Epidermal melanocyte (primary cell): ENCODE measurements at regions not wholly inside any gene's neighbourhood (a gene's known extent, or its start where the extent isn't known, plus 50 kb on each side); places are given as distances from the start of the nearest gene placed in this dataset.
A peak's percentile ranks its signal among the peaks of the same experiment; 100 is the strongest.
"Not testable (repeated sequence)": the region's sequence is repeated elsewhere in the genome, so short reads cannot be mapped to it uniquely, and the experiment has no call there.

ENCODE experiments used
- DNase-seq: peaks from one replicate; pipeline ENCODE4 v3.0.0; 2011; ENCODE audit warnings: low spot score; ENCODE audit not compliant: insufficient read length

DNA sequence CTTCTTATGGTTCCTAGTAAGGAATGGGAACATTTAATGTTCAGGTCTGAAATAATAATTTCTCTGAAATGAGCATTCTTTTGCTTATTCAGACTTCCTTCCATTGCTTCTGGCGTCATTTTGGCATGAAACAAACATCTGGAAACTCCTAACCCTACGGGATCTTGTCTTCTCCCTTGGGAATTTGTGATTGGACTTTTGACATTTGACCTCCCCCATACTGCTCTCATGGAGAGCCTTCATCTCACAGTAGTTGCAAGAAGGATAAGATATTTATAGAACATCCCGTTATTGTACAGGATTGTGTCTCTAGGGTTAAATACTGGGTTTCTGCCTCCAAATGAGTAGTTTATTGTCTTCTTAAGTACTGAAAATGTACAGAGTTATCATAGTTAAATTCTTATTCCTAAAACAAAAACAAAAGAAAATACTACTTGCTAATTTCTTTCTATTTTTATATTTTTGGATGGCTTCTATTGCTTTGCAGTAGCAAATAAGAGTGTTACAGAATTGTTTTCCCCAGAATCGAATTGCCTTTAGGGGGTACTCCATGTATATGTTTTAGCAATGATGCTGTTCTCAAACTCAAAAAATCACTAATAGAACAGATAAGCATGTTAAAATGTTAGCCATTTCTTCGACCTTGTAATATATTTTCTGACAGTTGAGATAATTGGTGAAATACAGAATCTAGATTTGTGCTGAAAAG, 366.8 kb downstream of the DLEU7 start:
- DNase-seq, result no peak

DNA sequence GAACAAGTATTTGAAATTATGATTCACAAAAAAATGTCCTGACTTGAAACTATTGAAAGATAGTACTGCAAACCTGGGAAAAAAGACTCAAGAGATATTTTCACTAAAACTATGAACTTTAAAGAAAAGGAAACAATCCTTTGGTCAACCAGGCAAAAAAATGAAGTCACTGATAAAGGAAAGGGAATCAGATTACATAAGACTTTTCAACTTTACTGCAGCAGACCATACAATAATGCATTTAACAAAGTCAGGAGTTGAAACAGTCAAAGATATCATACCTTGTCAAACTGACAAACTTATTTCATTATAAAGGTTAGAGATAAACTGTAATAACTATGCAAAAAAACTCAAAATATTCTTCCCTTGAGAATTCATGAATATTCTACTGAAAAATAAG, 361.6 kb downstream of the DLEU7 start:
- DNase-seq, result no peak

DNA sequence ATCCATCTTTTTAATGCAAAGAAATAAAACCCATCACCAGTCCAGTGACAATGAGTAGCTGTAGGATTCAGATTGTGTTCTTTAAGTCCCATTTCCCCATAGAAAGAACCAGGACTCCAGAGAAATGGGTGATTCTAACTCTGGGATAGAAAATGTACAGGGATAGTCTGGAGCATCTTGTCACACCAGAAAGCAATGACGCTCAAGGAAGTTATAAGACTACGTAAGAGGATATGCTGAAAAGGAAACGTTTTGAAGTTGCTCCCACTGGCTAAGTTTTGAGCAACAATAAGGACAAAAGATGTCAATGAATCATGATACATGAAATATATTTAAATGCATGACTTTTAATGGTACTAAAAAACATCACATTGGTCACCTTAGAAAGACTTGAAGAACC, 360.1 kb downstream of the DLEU7 start:
- no peak for DNase-seq

DNA sequence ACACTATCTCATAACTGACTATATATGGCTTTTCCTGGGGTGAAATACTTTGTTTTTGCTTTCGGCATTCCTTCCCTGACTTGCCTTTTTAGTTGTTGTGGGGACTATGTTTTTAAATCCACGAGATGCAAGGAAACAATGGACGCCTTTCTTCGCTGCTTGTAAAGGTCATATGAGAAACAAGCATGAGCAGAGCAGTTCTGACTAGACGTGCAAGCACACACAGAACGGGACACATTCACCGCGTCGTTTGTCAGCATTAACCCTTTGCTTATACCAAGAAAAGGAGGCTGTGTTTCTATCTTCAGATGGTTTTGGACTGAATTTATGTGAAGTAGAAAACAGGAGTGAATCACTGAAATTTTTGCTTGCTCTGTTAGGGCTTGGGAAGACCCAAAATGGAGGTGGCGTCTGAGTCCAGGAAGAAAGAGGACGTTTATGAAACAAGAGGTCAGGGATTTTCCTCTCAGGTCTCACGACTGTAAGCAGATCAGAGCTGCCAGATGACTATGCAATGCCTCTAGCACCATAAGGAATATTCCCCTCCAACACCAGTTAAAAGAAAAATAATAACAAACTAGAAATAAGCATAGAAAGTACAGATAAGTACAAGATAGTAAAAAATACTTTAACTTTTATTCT, 358.9 kb downstream of the DLEU7 start:
- peak; percentile 36 for DNase-seq

DNA sequence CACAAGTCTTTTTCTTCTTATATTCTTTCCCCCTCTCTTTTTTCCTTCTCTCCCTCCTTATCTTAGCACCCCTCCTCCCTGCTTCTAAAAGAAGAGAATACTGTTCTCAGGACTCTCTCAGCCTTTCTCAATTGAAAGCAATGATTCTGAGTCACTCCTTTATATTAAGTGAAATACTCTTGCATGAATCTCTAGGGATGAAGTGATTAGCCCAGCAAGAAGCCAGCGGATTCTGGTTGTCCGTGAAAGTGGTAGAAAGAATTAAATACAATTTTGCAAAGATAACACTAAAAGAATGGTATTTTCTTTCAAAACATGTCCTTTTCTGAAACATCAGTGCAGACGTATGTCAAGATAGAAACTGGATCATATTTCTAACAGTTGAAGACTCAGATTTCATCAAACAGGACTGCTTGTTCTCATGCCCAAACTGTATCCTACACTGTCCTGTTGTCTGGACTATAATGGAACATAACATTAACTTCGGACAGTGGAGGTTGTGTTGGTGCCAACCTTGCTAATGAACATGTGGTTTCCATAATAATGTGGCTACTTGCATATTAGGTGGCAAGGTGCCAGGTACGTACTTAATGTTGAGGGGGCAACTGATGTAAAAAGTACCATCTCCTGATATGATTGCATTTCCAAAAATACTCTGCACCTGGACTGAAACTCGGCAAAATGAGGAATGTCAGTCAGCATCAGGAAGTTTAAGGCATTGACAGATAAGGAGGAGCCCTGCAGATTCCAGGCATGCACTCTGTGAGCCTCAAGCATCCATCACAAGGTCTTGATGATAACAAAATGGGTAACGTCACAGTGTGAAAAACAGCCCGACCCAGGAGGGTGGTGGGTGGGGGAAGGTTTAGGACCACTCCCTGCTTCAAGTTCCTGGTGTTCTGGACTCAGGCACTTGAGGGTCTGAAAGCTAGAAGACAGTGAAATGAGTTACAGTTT, 357.2 kb downstream of the DLEU7 start:
- no peak for DNase-seq

DNA sequence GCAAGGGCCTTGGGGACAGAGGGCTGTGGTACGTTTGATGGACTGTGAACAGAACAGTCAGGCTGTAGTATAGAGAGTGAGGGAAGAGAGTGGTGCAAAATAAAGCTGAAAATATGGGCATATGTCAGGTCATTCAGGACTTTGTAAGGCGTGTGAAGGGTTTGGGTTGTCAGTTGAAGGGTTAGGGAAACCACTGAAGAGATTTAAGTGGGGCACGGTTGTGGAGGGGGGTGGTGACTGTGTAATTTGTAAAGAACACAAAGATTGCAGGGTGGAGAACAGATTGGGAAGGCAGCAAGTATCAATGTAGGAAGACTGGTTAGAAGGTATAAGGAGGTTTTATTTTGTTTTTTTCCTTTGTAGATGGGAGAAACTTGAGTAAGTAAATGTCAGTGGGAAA, 349.8 kb downstream of the DLEU7 start:
- no peak for DNase-seq

DNA sequence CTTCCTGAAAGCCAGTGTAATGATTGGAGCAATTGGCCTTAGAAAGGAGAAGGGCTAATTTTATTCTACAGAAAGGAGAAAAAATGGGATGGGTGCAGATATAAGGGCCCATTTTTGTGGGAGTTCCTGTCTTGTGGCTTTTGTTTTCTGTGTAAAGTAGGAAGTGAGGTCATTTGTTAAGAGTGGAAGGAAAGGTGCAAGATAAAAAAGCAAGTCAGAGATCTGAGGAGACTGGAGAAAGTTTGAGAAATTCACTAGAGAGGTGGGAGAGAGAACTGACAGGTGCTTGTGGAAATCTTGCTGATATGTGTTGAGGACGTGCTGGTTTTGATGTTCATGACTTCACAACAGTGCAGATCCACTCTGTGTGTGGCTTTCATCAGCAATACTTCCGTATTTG, 349.4 kb downstream of the DLEU7 start:
- no peak for DNase-seq

DNA sequence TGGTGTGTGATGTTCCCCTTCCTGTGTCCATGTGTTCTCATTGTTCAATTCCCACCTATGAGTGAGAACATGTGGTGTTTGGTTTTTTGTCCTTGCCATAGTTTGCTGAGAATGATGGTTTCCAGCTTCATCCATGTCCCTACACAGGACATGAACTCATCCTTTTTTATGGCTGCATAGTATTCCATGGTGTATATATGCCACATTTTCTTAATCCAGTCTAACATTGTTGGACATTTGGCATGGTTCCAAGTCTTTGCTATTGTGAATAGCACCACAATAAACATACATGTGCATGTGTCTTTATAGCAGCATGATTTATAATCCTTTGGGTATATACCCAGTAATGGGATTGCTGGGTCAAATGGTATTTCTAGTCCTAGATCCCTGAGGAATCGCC, 340.3 kb downstream of the DLEU7 start:
- DNase-seq, result not testable (repeated sequence)

DNA sequence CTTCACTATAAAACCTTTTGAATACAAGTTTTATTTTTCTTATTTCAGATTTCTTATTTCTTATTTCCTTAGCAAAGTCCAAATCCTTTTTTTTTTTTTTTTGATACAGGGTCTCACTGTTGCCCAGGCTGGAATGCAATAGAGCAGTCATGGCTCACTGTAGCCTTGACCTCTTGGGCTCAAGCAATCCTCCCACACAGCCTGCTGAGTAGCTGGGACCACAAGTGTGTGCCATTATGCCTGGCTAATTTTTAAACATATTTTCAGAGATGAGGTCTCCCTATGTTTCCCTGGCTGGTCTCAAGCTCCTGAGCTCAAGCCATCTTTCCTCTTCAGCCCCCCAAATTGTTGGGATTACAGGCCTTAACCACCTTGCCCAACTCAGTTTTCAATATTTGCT, 334.3 kb downstream of the DLEU7 start:
- DNase-seq, result no peak

DNA sequence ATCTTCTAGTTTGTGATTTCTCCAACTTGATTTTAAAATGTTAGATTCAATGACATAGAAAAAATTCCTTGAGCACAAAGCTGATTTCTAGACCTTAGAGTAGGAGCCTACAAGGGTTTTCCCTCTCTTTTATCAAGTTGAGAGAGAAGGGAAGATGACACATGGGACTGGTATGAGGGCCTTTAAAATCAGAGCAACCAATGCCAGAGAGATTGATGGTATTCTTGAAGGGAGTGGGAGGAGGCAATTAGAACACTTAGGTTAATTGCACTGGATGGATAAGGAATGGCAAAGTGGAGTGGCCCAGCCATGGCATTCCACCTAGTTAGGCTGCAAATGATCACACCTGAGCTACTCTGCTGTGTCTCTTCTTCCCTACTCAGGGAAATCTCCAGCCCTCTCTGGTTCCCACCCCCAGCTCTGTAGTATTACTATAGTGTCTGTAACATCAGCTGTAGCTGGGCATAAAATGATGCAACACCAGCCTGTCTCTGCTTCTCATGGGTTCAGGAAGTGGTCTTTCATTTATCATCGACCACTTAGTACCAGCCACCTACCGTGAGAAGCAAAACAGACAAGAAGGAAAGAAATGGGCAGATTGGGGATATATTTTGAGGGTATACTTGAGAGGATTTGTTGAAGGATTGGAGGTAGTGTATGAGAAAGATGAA, 333.6 kb downstream of the DLEU7 start:
- no peak for DNase-seq

DNA sequence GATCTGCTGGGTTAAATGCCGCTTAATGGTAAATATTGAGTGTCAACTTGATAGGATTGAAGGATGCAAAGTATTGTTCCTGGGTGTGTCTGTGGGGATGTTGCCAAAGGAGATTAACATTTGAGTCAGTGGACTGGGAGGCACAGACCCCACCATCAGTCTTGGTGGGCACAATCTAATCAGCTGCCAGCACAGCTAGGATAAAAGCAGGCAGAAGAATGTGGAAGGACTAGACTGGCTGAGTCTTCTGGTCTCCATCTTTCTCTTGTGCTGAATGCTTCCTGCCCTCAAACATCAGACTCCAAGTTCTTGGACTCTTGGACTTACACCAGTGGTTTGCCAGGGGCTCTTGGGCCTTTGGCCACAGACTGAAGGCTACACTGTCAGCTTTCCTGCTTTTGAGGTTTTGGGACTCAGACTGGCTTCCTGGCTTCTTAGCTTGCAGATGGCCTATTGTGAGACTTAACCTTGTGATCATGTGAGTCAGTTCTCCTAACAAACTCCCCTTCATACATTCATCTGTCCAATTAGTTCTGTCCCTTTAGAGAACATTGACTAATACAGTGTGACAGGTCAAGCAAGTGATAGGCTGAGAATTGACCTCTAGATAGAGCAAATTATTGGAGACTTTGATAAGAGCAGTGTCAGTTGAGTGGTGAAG, 332.5 kb downstream of the DLEU7 start:
- not testable (repeated sequence) for DNase-seq

DNA sequence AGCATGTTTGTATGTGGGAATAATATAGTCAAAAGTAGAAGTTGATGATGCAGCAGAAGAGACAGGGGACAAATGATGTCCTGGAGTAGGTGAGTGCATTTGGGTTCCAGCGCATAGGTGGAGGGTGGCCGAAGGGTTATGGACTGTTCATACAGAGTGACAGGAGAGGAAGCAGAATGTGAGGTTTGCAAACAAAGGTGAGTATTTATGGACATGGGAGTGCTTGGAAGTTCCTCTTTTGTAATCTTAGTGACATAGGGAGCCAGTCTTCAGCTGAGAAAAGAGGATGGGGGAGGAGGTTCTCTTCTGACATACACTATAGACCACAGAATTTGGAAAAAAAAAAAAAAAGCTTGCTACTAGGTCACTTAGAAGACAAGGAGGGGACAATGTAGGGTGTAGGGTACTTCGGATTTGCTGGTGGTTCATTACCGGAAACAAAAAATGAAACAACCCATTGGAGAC, 331.6 kb downstream of the DLEU7 start:
- DNase-seq, result no peak

DNA sequence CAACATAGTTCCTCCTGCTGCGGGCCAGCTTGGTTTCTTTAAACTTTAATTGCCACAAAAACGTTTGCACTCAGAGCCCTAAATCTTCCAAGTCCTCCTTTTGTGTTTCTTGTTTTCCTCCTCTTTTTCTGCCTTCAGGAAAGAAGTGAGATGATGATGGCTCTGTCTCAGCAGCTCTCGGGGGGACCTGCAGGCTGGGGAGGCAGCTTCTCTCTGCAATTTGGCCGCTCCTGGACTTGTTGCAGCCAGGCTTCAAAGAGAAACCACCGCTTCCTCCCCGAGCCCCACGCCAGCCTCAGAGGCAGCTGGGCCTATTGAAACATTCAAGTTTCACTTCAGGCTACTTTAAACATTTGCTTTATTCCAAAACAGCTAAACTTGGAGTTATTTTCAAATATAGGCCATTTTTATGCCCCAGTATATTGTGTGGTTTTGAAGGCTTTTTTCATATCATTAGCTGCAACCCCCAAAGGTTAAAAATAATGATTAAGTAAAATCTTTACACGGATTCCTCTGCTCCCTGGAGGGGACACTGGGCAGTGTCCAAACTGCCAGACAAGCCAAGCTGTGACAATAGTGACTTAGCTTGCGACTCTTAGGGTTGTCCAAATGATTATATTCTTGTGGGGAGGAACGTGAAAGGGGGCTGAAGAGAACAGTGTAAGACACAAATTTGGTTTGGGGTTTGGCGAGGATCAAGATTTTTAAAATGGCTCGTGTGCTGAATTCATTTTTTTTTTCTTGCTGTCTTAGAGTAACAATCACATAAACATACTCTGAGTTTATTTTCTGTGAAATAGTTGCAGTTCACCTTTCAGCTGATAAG, 330.8 kb downstream of the DLEU7 start:
- DNase-seq, result no peak

DNA sequence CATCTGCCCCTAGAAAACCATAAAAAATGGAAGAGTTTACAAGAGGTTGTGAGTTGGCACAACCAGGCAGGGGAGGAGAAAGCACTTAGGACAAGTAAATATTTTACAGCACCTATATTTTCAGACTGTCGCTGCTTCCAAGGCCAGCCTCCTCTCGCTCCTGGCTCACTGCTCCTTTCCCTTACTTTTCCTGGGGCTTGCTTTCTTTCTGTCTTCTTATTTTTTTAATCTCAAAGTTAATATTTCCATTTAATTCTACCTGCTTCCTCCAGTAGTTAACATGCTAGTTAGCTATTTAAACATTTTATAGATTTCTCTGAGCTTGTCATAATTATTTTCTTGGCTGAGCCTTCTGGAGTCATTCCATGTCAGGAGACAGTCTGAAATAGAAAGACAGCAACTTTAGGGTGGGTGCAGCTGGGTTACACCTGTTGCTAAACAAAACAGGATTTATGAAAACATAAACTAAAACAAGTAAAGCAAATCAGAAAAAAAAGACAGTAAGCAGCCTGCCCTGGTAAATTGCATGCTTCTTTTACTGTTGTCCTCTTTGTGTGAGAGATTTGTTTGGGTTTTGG, 330.1 kb downstream of the DLEU7 start:
- DNase-seq, result no peak

DNA sequence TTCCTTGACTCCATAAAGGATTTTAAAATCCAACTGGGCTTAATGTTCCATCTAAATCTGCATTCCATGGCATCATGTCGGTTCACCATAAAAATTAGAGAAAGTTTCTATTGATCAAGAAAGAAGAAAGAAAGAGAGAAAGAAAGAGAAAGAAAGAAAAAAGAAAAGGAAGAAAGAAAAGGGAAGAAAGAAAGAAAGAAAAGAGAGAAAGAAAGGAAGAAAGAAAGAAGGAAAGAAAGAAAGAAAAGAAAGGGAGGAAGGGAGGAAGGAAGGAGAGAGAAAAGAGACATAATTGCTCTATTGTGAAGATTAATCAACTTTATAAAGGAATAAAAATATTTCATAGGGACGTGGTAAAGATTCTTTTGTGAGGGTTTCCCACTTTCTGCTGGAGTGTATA, 329.2 kb downstream of the DLEU7 start:
- no peak for DNase-seq

DNA sequence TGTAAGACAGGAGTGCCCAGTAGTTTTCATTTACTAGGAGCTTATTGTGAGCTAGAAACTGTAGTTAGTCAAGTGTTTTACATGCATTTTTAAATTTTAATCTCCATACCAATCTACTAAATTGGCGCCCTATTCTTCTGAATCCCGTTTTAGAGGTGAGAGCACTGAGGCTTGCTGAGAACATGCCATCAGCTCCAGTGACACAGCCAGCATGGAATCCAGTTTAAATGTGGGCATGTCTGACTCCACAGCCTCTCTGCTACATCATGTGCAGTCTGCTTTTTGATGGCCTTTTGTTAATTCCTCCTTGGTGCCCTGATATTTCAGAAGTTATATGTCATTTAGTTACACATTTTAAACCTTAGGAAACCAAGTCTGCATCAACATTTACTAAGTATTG, 325.4 kb downstream of the DLEU7 start:
- DNase-seq, result no peak

DNA sequence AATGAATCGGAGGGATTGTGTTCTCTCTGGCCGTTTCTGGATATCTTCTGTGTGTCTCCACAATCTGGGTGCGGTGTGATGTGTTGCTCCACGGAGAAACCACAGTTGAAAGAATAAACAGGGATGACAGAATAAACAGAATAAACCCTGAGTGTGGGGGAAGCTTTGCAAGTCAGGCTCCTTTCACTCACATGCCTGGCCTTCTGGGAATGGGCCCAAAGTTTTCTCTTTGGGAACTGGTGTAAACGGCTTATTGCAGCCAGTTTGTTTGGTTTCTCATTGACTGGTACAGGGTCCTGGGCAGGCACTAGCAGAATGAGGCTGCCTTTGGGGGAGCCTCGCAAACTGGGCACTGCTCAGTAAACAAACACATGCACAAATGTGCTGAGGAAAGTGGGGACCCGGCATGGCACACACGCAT, 324.7 kb downstream of the DLEU7 start:
- DNase-seq, result peak; percentile 36

DNA sequence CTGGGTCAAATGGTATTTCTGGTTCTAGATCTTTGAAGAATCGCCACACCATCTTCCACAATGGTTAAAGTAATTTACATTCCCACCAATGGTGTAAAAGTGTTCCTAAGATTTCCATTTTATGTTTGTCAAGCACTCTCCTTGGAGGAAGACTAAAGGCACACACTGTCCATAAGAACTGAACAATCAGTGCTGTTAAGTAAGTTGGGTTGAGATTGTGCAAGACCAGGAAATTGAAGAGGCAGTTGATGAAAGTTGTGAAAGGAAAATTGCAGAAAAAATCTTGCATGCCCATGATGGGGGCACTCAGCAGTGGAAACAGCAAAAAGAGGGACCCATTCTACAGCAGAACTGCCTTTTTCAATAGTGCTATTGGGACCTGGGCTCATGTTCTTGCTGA, 323.6 kb downstream of the DLEU7 start:
- DNase-seq, result no peak

DNA sequence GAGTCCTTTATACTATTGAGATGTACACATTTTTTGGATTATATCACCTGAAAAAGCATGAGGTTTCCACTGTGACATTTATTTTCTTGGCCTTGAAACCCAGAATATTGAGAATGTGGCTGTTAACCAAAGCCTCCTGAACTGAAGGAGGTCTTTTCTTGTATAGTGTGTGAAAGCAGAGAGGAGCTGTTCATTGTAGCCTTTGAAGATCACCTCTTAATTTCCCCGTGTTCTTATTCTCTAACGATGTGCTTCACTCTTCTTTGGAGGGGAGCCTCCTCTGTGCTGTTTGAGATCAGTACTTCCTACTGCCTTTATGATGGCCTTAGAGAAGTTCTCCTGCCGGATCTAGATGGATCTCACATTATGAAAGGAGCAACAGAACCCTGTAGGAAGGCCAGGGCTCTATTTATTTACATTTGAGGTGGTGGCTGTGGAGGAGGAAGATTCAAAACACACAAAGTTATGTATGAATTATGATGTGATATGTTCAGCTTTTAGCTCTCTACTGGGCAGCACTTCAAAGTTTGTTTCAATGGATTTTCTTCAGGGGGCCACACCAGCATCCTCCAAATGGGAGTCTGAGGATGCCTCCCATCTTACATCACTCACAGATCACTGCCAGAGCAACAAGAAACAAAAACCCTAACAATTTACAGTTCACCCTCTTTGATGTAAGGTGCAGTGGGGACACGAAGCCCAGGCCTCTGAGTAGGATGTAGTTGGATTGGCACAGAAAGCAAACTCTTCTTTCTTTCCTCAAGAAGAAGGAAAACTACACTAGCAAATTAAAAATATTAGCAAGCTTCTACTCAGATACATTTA, 322.3 kb downstream of the DLEU7 start:
- no peak for DNase-seq
